ENCODE measurements at regions not wholly inside any gene's neighbourhood (a gene's known extent, or its start where the extent isn't known, plus 50 kb on each side); places are given as distances from the start of the nearest gene placed in this dataset.

DNA sequence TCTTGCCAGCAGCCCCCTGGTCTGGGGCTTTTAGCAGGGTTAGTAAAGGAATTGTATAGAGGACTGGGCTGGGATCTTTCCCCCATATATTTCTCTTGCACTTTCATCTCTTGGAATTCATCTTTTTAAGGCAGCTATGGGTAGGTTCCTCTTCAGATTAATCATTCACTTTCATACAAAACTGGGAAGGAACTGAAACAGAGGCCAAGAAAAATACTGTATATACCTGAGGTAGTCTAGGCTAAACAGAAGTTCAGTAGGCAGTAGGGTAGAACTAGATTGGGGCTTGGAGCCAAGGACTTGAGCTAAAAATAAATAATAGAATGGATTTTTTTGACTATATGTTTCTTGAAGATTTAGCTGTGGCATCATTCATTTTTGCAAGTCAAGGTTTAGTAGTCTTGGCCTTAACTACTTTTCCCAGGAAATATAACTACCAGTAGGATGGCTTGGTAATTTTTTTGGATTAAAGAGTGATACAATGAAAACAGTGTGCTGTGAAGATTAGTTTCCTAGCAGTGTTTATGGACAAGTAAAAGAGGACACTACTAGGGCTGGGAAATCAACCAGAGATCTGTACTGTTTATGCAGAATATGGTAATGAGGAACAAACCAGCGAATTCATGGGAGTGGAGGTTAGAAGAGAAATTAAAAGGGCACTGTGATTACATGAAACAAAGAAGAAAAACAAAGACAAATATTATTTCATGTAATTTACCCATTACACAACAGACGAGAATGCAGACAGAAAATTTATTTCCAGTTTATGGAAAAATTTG is 50.9 kb upstream of the PTGS2 start:
- TF ChIP-seq HDAC6 (IDR thresholded peaks at IDR 0.05; ENCODE audit: low read depth, low read length) (no peak), POLR2A (IDR thresholded peaks at IDR 0.05; ENCODE audit: control extremely low read depth in 1 of 2, low read depth in 2 of 2, low read length in 2 of 2) (no peak)

Data from H1 (cell line).